Left kidney (tissue), 1 donor: ENCODE measurements at regions not wholly inside any gene's neighbourhood (a gene's known extent, or its start where the extent isn't known, plus 50 kb on each side); places are given as distances from the start of the nearest gene placed in this dataset.

Experiments used
- DNase-seq: peaks from one replicate; pipeline ENCODE4 v3.0.0-alpha.2; 2013

- DNase-seq, result no peak
Measured at GRCh38 chr6:51487937-51488336, 599.5 kb downstream of the PKHD1 start.

- DNase-seq, result no peak
Measured at GRCh38 chr6:51489133-51489532, 598.3 kb downstream of the PKHD1 start.

GRCh38 chr6:51490101-51490500, 597.3 kb downstream of the PKHD1 start:
- DNase-seq, result no peak

- no peak for DNase-seq
Measured at GRCh38 chr6:51494342-51494741, 593.1 kb downstream of the PKHD1 start.

- no peak for DNase-seq
Measured at GRCh38 chr6:51495096-51495495, 592.3 kb downstream of the PKHD1 start.

GRCh38 chr6:51495610-51496396, 591.6 kb downstream of the PKHD1 start:
- DNase-seq, result no peak

- no peak for DNase-seq
Measured at GRCh38 chr6:51502996-51503395, 584.4 kb downstream of the PKHD1 start.

- DNase-seq, result no peak
Measured at GRCh38 chr6:51505434-51505833, 582.0 kb downstream of the PKHD1 start.

GRCh38 chr6:51509597-51509996, 577.8 kb downstream of the PKHD1 start:
- DNase-seq, result no peak

GRCh38 chr6:51511081-51511480, 576.3 kb downstream of the PKHD1 start:
- no peak for DNase-seq

GRCh38 chr6:51513891-51514747, 573.3 kb downstream of the PKHD1 start:
- DNase-seq, result peak; percentile 34

GRCh38 chr6:51514748-51515402, 572.5 kb downstream of the PKHD1 start:
- no peak for DNase-seq

- no peak for DNase-seq
Measured at GRCh38 chr6:51526049-51526448, 561.4 kb downstream of the PKHD1 start.

GRCh38 chr6:51526922-51527321, 560.5 kb downstream of the PKHD1 start:
- no peak for DNase-seq

- no peak for DNase-seq
Measured at GRCh38 chr6:51528556-51528955, 558.9 kb downstream of the PKHD1 start.

- DNase-seq, result no peak
Measured at GRCh38 chr6:51529240-51529639, 558.2 kb downstream of the PKHD1 start.

GRCh38 chr6:51531623-51532022, 555.8 kb downstream of the PKHD1 start:
- DNase-seq, result no peak

- no peak for DNase-seq
Measured at GRCh38 chr6:51533962-51534361, 553.5 kb downstream of the PKHD1 start.

GRCh38 chr6:51535327-51535726, 552.1 kb downstream of the PKHD1 start:
- no peak for DNase-seq

- no peak for DNase-seq
Measured at GRCh38 chr6:51536728-51537127, 550.7 kb downstream of the PKHD1 start.

- peak; percentile 19 for DNase-seq
Measured at GRCh38 chr6:51541847-51542246, 545.6 kb downstream of the PKHD1 start.

- no peak for DNase-seq
Measured at GRCh38 chr6:51542475-51542874, 544.9 kb downstream of the PKHD1 start.

GRCh38 chr6:51550243-51550642, 537.2 kb downstream of the PKHD1 start:
- no peak for DNase-seq
